ENCODE measurements at regions not wholly inside any gene's neighbourhood (a gene's known extent, or its start where the extent isn't known, plus 50 kb on each side); places are given as distances from the start of the nearest gene placed in this dataset.

DNA sequence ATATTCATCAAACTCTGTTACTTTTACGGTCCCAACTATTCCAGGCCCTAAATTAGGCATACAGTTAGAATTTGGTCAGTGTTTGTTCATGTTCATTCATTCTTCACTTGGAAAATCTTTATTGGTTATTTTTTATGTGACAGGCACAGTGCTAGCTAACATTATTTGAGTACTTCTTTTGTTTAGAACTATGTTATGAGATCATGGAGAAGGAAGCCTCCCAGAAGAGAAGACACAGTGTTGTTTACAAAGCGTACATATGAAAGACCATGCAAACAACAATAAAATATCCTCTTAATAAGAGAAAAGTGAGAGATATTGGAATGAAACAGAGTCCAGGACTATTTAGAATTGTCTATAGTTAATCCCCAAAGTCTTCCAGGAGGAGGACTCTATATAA, 399.2 kb downstream of the LRIG3 start:
- TF ChIP-seq POLR2A (IDR thresholded peaks at IDR 0.05; ENCODE audit: low read length), result no peak
- no peak for TF ChIP-seq GATA1 (IDR thresholded peaks at IDR 0.05; ENCODE audit: low read depth, low read length)

All from erythroblast (primary cell).